K562 (cell line): ENCODE measurements at regions not wholly inside any gene's neighbourhood (a gene's known extent, or its start where the extent isn't known, plus 50 kb on each side); places are given as distances from the start of the nearest gene placed in this dataset.

Source experiments
- JUN ChIP-seq, 2 experiments: sonication (generic) in 1 of 2; formaldehyde crosslinking in 1 of 2; IDR thresholded peaks; 2 replicates each; pipeline versions ENCODE4 v1.6.1 to v1.8.0; 2012 to 2022; ENCODE audit warnings: borderline replicate concordance in 2 of 2, mild to moderate bottlenecking in 2 of 2, improper control_type of control experiment in 1 of 2, low read depth in 1 of 2, low read length in 1 of 2, missing genetic modification reagents in 1 of 2
- NR3C1 ChIP-seq: sonication (generic); formaldehyde crosslinking; IDR thresholded peaks from 2 replicates; pipeline ENCODE4 v1.8.1; 2022; ENCODE audit warnings: missing genetic modification reagents
- POLR3A ChIP-seq: IDR thresholded peaks from 2 replicates; pipeline ENCODE4 v1.6.1; 2011; ENCODE audit warnings: borderline replicate concordance, mild to moderate bottlenecking, moderate library complexity; ENCODE audit not compliant: insufficient read length, insufficient read depth; ENCODE audit errors: extremely low read depth
- PRMT5 ChIP-seq: sonication (generic); formaldehyde crosslinking; IDR thresholded peaks from 2 replicates; pipeline ENCODE4 v1.5.0; 2020; ENCODE audit warnings: missing genetic modification reagents
- XRCC3 ChIP-seq: fragments of 450-650 bp; IDR thresholded peaks from 2 replicates; pipeline ENCODE4 v1.6.1; 2017; ENCODE audit warnings: mild to moderate bottlenecking, moderate library complexity
- ZC3H11A ChIP-seq: IDR thresholded peaks from 2 replicates; pipeline ENCODE4 v1.6.1; 2012; ENCODE audit warnings: low read depth, low read length, improper control_type of control experiment
- ZNF318 ChIP-seq, 2 experiments: fragments of 450-650 bp; IDR thresholded peaks; 2 replicates each; pipeline ENCODE4 v1.6.1; 2016; ENCODE audit warnings: mild to moderate bottlenecking in 2 of 2, borderline replicate concordance in 1 of 2, low read depth in 1 of 2, moderate library complexity in 1 of 2

- TF ChIP-seq ZNF318 (IDR thresholded peaks at IDR 0.05; ENCODE audit: borderline replicate concordance in 1 of 2, low read depth in 1 of 2) (no peak), JUN (IDR thresholded peaks at IDR 0.05; ENCODE audit: borderline replicate concordance, low read depth, low read length) (no peak), JUN (CRISPR knock-in tag; IDR thresholded peaks at IDR 0.05; ENCODE audit: borderline replicate concordance) (no peak), PRMT5 (no peak), NR3C1 (CRISPR knock-in tag) (no peak), POLR3A (no peak), ZC3H11A (no peak), XRCC3 (no peak)
Observed at GRCh38 chr20:60961551-60961950, 290.5 kb upstream of the CDH4 start (continued).
